ENCODE measurements at regions not wholly inside any gene's neighbourhood (a gene's known extent, or its start where the extent isn't known, plus 50 kb on each side); places are given as distances from the start of the nearest gene placed in this dataset.

- dilution Hi-C loops (cut with MboI; ENCODE audit: extremely low pct_ligation_motif_present, low sequenced_read_pairs) = no loop called here
- Histone ChIP-seq H3K4me1 (ENCODE audit: control insufficient read depth, extremely low read depth, insufficient read depth, low read length) (no peaks in the 10 kb centered on the region), H3K27me3 (ENCODE audit: control insufficient read depth in 2 of 2, insufficient read depth in 2 of 2, low read length in 2 of 2) (no peaks in the 10 kb centered on the region), H2AFZ (ENCODE audit: low read depth, low read length) (no peak overlapping the region), H3K4me3 (replicated peaks in 1 of 3; ENCODE audit: insufficient read depth in 1 of 3, low read depth in 1 of 3, low read length in 3 of 3) (no peak overlapping the region), H3K36me3 (ENCODE audit: control insufficient read depth in 2 of 2, extremely low read depth in 1 of 2, insufficient read depth in 2 of 2, low read length in 2 of 2) (no peaks in the 10 kb centered on the region), H3K9ac (replicated peaks; ENCODE audit: extremely low read depth, insufficient read depth, low read length) (no peak overlapping the region), H3K27ac (ENCODE audit: insufficient read depth, low read depth, low read length) (no peak overlapping the region), H3K9me1 (replicated peaks; ENCODE audit: control insufficient read depth, extremely low read depth, insufficient read depth, low read length) (peaks cover 2% of the 10 kb centered on the region), H3K79me2 (ENCODE audit: control insufficient read depth, insufficient read depth, low read length) (no peaks in the 10 kb centered on the region), H4K20me1 (replicated peaks; ENCODE audit: control insufficient read depth, extremely low read depth, insufficient read depth, low read length) (no peaks in the 10 kb centered on the region), H3K9me3 (replicated peaks; ENCODE audit: control insufficient read depth, insufficient read depth, low read length) (no peaks in the 10 kb centered on the region), H3K4me2 (ENCODE audit: insufficient read depth, low read length) (no peak overlapping the region)
- POLR2A ChIA-PET = no interaction called here
- no TSS peak for BruUV-seq (replicated peaks)
- TF ChIP-seq FOS (IDR thresholded peaks at IDR 0.05; ENCODE audit: borderline replicate concordance, insufficient read depth, low read length) (no peak), JUN (IDR thresholded peaks at IDR 0.05; ENCODE audit: borderline replicate concordance, insufficient read depth, insufficient read length, low read depth) (no peak), EZH2 (IDR thresholded peaks at IDR 0.05; ENCODE audit: borderline replicate concordance, low read depth, low read length, severe bottlenecking) (no peak), MAX (IDR thresholded peaks at IDR 0.05; ENCODE audit: insufficient read depth, insufficient read length) (no peak), MYC (IDR thresholded peaks at IDR 0.05; ENCODE audit: low read depth, low read length) (no peak), GATA2 (IDR thresholded peaks at IDR 0.05; ENCODE audit: insufficient read depth, insufficient read length, low read depth, low read length) (no peak), POLR2A (IDR thresholded peaks at IDR 0.05; ENCODE audit: low read depth, low read length) (no peak), CTCF (IDR thresholded peaks at IDR 0.05; ENCODE audit: extremely low read depth in 1 of 2, insufficient read depth in 1 of 2, low read depth in 1 of 2, low read length in 2 of 2) (no peak), POLR2AphosphoS5 (IDR thresholded peaks at IDR 0.05; ENCODE audit: insufficient read depth, low read depth, low read length) (no peak)
- CTCF ChIA-PET = interaction anchor here (2.1 kb wide), 1 partner anchor 15 kb away, joined by 4 read pairs; no protein-coding TSS in a partner anchor
- FAIRE-seq (no peak), DNase-seq (ENCODE audit: low read depth, low spot score) (no peak)
- intact Hi-C loops (cut with micrococcal nuclease) = no loop called here
Observed at GRCh38 chr13:63409791-63410351, 1994.2 kb upstream of the PCDH20 start.

Data from endothelial cell of umbilical vein (primary cell).